ENCODE measurements at regions not wholly inside any gene's neighbourhood (a gene's known extent, or its start where the extent isn't known, plus 50 kb on each side); places are given as distances from the start of the nearest gene placed in this dataset.

- TF ChIP-seq SRF (IDR thresholded peaks at IDR 0.05; ENCODE audit: low read depth) (no peak), CEBPB (IDR thresholded peaks at IDR 0.05; ENCODE audit: low read depth) (no peak), ZNF274 (IDR thresholded peaks at IDR 0.05; ENCODE audit: low read depth, low read length) (no peak), ATF3 (IDR thresholded peaks at IDR 0.05) (no peak), TCF7L2 (IDR thresholded peaks at IDR 0.05; ENCODE audit: borderline replicate concordance, extremely low read depth, insufficient read depth, insufficient read length) (no peak), ZBTB33 (IDR thresholded peaks at IDR 0.05; ENCODE audit: extremely low read depth, insufficient replicate concordance, low read length) (no peak), POLR2A (IDR thresholded peaks at IDR 0.05; ENCODE audit: borderline replicate concordance, extremely low read depth, insufficient read depth, insufficient read length) (no peak), FOSL1 (IDR thresholded peaks at IDR 0.05; ENCODE audit: low read depth) (no peak), ELF1 (IDR thresholded peaks at IDR 0.05; ENCODE audit: borderline replicate concordance, low read depth) (no peak), SP1 (IDR thresholded peaks at IDR 0.05; ENCODE audit: low read depth) (no peak), REST (IDR thresholded peaks at IDR 0.05; ENCODE audit: low read depth) (no peak), EZH2 (IDR thresholded peaks at IDR 0.05) (no peak), RAD21 (IDR thresholded peaks at IDR 0.05; ENCODE audit: low read depth) (no peak), ZFX (IDR thresholded peaks at IDR 0.05) (no peak)
- TF ChIP-seq, protein P1, sequence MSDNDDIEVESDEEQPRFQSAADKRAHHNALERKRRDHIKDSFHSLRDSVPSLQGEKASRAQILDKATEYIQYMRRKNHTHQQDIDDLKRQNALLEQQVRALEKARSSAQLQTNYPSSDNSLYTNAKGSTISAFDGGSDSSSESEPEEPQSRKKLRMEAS (IDR thresholded peaks at IDR 0.05), result no peak
- TF ChIP-seq, protein P2, sequence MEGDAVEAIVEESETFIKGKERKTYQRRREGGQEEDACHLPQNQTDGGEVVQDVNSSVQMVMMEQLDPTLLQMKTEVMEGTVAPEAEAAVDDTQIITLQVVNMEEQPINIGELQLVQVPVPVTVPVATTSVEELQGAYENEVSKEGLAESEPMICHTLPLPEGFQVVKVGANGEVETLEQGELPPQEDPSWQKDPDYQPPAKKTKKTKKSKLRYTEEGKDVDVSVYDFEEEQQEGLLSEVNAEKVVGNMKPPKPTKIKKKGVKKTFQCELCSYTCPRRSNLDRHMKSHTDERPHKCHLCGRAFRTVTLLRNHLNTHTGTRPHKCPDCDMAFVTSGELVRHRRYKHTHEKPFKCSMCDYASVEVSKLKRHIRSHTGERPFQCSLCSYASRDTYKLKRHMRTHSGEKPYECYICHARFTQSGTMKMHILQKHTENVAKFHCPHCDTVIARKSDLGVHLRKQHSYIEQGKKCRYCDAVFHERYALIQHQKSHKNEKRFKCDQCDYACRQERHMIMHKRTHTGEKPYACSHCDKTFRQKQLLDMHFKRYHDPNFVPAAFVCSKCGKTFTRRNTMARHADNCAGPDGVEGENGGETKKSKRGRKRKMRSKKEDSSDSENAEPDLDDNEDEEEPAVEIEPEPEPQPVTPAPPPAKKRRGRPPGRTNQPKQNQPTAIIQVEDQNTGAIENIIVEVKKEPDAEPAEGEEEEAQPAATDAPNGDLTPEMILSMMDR (IDR thresholded peaks at IDR 0.05 in 2 of 3, conservative IDR thresholded peaks at IDR 0.05 in 1 of 3; ENCODE audit: borderline replicate concordance in 1 of 3, insufficient read depth in 1 of 3, low read depth in 2 of 3, low read length in 2 of 3), result no peak
- Histone ChIP-seq H3K4me1 (ENCODE audit: control insufficient read depth in 1 of 2, insufficient read depth in 2 of 2, low read length in 2 of 2) (no peaks in the 10 kb centered on the region), H3K4me3 (replicated peaks in 1 of 2; ENCODE audit: low read depth in 1 of 2, low read length in 2 of 2) (no peak overlapping the region), H3K4me2 (ENCODE audit: low read length) (no peak overlapping the region), H3K9me2 (ENCODE audit: insufficient read depth) (no peaks in the 10 kb centered on the region), H2AFZ (ENCODE audit: low read depth, low read length, poor library complexity, severe bottlenecking) (no peak overlapping the region), H4K20me1 (ENCODE audit: insufficient read depth) (no peaks in the 10 kb centered on the region), H3K9ac (ENCODE audit: low read length) (no peak overlapping the region), H3K27me3 (ENCODE audit: insufficient read depth, low read length) (peaks cover 5% of the 10 kb centered on the region; the same call in 1 of the 2 replicates), H3K9me3 (ENCODE audit: control insufficient read depth in 1 of 2, insufficient read depth in 1 of 2, low read depth in 1 of 2, low read length in 2 of 2) (no peaks in the 10 kb centered on the region), H3K27ac (ENCODE audit: low read depth, low read length) (no peak overlapping the region), H3K36me3 (ENCODE audit: control insufficient read depth in 1 of 2, insufficient read depth in 2 of 2, low read length in 2 of 2) (no peaks in the 10 kb centered on the region), H3K79me2 (ENCODE audit: insufficient read depth, low read length) (no peaks in the 10 kb centered on the region)
- no peak for ATAC-seq
- intact Hi-C loops (cut with micrococcal nuclease), result no loop called here
- no TSS peak for BruUV-seq (replicated peaks)
- ChIA-PET RAD21 (ENCODE audit: low non-redundant PET in 1 of 2, low total read pairs in 2 of 2, uncharacterized antibody in 2 of 2, unreplicated experiment in 2 of 2) (no interaction called here), POLR2A (no interaction called here), CTCF (no interaction called here)
- DNase-seq (ENCODE audit: low read depth, low spot score), result no peak
Measured at GRCh38 chr13:21938636-21939035, 267.8 kb downstream of the FGF9 start.

All from HCT116 (cell line).